ENCODE measurements at regions not wholly inside any gene's neighbourhood (a gene's known extent, or its start where the extent isn't known, plus 50 kb on each side); places are given as distances from the start of the nearest gene placed in this dataset.

- Mint-ChIP-seq H3K9me3 (no peaks in the 10 kb centered on the region), H3K4me1 (ENCODE audit: low read depth) (no peaks in the 10 kb centered on the region), H3K27me3 (no peaks in the 10 kb centered on the region), H3K4me3 (no peak overlapping the region), H3K36me3 (ENCODE audit: low read depth) (no peaks in the 10 kb centered on the region), H3K27ac (no peak overlapping the region)
- intact Hi-C loops (cut with micrococcal nuclease), result no loop called here
These were observed 198.7 kb upstream of the CHRNA7 start for GRCh38 chr15:31831596-31831995.

- H3K9me3 Mint-ChIP-seq, result no peaks in the 10 kb centered on the region
These were observed 195.7 kb upstream of the CHRNA7 start for GRCh38 chr15:31834654-31835053.

GRCh38 chr15:31839388-31839787 is 190.9 kb upstream of the CHRNA7 start:
- H3K4me1 Mint-ChIP-seq (ENCODE audit: low read depth), result no peaks in the 10 kb centered on the region
- no peak overlapping the region for H3K4me3 Mint-ChIP-seq
- intact Hi-C loops (cut with micrococcal nuclease), result no loop called here
- H3K36me3 Mint-ChIP-seq (ENCODE audit: low read depth), result no peaks in the 10 kb centered on the region
- H3K9me3 Mint-ChIP-seq, result no peaks in the 10 kb centered on the region
- H3K27me3 Mint-ChIP-seq, result no peaks in the 10 kb centered on the region
- H3K27ac Mint-ChIP-seq, result no peak overlapping the region

More at GRCh38 chr15:31834654-31835053, 195.7 kb upstream of the CHRNA7 start:
- Mint-ChIP-seq H3K4me3 (no peak overlapping the region), H3K27ac (no peak overlapping the region), H3K36me3 (ENCODE audit: low read depth) (no peaks in the 10 kb centered on the region), H3K4me1 (ENCODE audit: low read depth) (no peaks in the 10 kb centered on the region), H3K27me3 (no peaks in the 10 kb centered on the region)
- intact Hi-C loops (cut with micrococcal nuclease), result no loop called here

GRCh38 chr15:31840849-31841476 is 189.4 kb upstream of the CHRNA7 start:
- Mint-ChIP-seq H3K4me1 (ENCODE audit: low read depth) (no peaks in the 10 kb centered on the region), H3K4me3 (no peak overlapping the region), H3K9me3 (no peaks in the 10 kb centered on the region), H3K27me3 (no peaks in the 10 kb centered on the region), H3K27ac (no peak overlapping the region), H3K36me3 (ENCODE audit: low read depth) (no peaks in the 10 kb centered on the region)
- intact Hi-C loops (cut with micrococcal nuclease), result no loop called here

- intact Hi-C loops (cut with micrococcal nuclease), result no loop called here
- no peaks in the 10 kb centered on the region for H3K9me3 Mint-ChIP-seq
- H3K4me3 Mint-ChIP-seq, result no peak overlapping the region
- H3K36me3 Mint-ChIP-seq (ENCODE audit: low read depth), result no peaks in the 10 kb centered on the region
- H3K27me3 Mint-ChIP-seq, result no peaks in the 10 kb centered on the region
- H3K4me1 Mint-ChIP-seq (ENCODE audit: low read depth), result no peaks in the 10 kb centered on the region
- no peak overlapping the region for H3K27ac Mint-ChIP-seq
These were observed 187.7 kb upstream of the CHRNA7 start for GRCh38 chr15:31842532-31843195.

- Mint-ChIP-seq H3K27ac (no peak overlapping the region), H3K36me3 (ENCODE audit: low read depth) (no peaks in the 10 kb centered on the region), H3K27me3 (no peaks in the 10 kb centered on the region), H3K4me1 (ENCODE audit: low read depth) (no peaks in the 10 kb centered on the region), H3K4me3 (no peak overlapping the region), H3K9me3 (no peaks in the 10 kb centered on the region)
- intact Hi-C loops (cut with micrococcal nuclease), result no loop called here
These were observed 186.8 kb upstream of the CHRNA7 start for GRCh38 chr15:31843426-31844055.

- intact Hi-C loops (cut with micrococcal nuclease), result no loop called here
- Mint-ChIP-seq H3K27ac (no peak overlapping the region), H3K9me3 (peaks cover 2% of the 10 kb centered on the region), H3K36me3 (ENCODE audit: low read depth) (no peaks in the 10 kb centered on the region), H3K4me1 (ENCODE audit: low read depth) (no peaks in the 10 kb centered on the region), H3K27me3 (no peaks in the 10 kb centered on the region), H3K4me3 (no peak overlapping the region)
These were observed 184.5 kb upstream of the CHRNA7 start for GRCh38 chr15:31845791-31846190.

- H3K4me3 Mint-ChIP-seq, result no peak overlapping the region
- H3K27ac Mint-ChIP-seq, result no peak overlapping the region
- intact Hi-C loops (cut with micrococcal nuclease), result no loop called here
- H3K9me3 Mint-ChIP-seq, result peaks cover 9% of the 10 kb centered on the region
- no peaks in the 10 kb centered on the region for H3K4me1 Mint-ChIP-seq (ENCODE audit: low read depth)
- H3K27me3 Mint-ChIP-seq, result no peaks in the 10 kb centered on the region
- H3K36me3 Mint-ChIP-seq (ENCODE audit: low read depth), result no peaks in the 10 kb centered on the region
These were observed 182.4 kb upstream of the CHRNA7 start for GRCh38 chr15:31847961-31848360.

- intact Hi-C loops (cut with micrococcal nuclease), result no loop called here
- no peak overlapping the region for H3K27ac Mint-ChIP-seq
- H3K4me1 Mint-ChIP-seq (ENCODE audit: low read depth), result no peaks in the 10 kb centered on the region
- peaks cover 2% of the 10 kb centered on the region for H3K27me3 Mint-ChIP-seq
- H3K9me3 Mint-ChIP-seq, result peaks cover 9% of the 10 kb centered on the region
- H3K4me3 Mint-ChIP-seq, result no peak overlapping the region
- no peaks in the 10 kb centered on the region for H3K36me3 Mint-ChIP-seq (ENCODE audit: low read depth)
These were observed 181.7 kb upstream of the CHRNA7 start for GRCh38 chr15:31848621-31849020.

GRCh38 chr15:31852933-31853799 is 177.1 kb upstream of the CHRNA7 start:
- Mint-ChIP-seq H3K9me3 (peaks cover 18% of the 10 kb centered on the region), H3K27ac (no peak overlapping the region), H3K4me3 (no peak overlapping the region), H3K4me1 (ENCODE audit: low read depth) (no peaks in the 10 kb centered on the region), H3K27me3 (peaks cover 7% of the 10 kb centered on the region), H3K36me3 (ENCODE audit: low read depth) (no peaks in the 10 kb centered on the region)
- intact Hi-C loops (cut with micrococcal nuclease), result no loop called here

GRCh38 chr15:31856581-31856980 is 173.7 kb upstream of the CHRNA7 start:
- Mint-ChIP-seq H3K27ac (no peak overlapping the region), H3K27me3 (peaks cover 7% of the 10 kb centered on the region), H3K9me3 (peaks cover 9% of the 10 kb centered on the region), H3K4me3 (no peak overlapping the region), H3K4me1 (ENCODE audit: low read depth) (no peaks in the 10 kb centered on the region), H3K36me3 (ENCODE audit: low read depth) (no peaks in the 10 kb centered on the region)
- intact Hi-C loops (cut with micrococcal nuclease), result no loop called here

GRCh38 chr15:31857194-31857593 is 173.1 kb upstream of the CHRNA7 start:
- H3K27me3 Mint-ChIP-seq, result peaks cover 8% of the 10 kb centered on the region
- no peak overlapping the region for H3K27ac Mint-ChIP-seq
- no peaks in the 10 kb centered on the region for H3K36me3 Mint-ChIP-seq (ENCODE audit: low read depth)
- intact Hi-C loops (cut with micrococcal nuclease), result no loop called here
- no peaks in the 10 kb centered on the region for H3K4me1 Mint-ChIP-seq (ENCODE audit: low read depth)
- peaks cover 9% of the 10 kb centered on the region for H3K9me3 Mint-ChIP-seq
- no peak overlapping the region for H3K4me3 Mint-ChIP-seq

- Mint-ChIP-seq H3K4me1 (ENCODE audit: low read depth) (no peaks in the 10 kb centered on the region), H3K27me3 (peaks cover 8% of the 10 kb centered on the region), H3K9me3 (peaks cover 9% of the 10 kb centered on the region), H3K27ac (no peak overlapping the region), H3K36me3 (ENCODE audit: low read depth) (no peaks in the 10 kb centered on the region), H3K4me3 (no peak overlapping the region)
- intact Hi-C loops (cut with micrococcal nuclease), result no loop called here
These were observed 172.3 kb upstream of the CHRNA7 start for GRCh38 chr15:31858026-31858425.

GRCh38 chr15:31866248-31866647 is 164.1 kb upstream of the CHRNA7 start:
- H3K9me3 Mint-ChIP-seq, result no peaks in the 10 kb centered on the region
- peaks cover 11% of the 10 kb centered on the region for H3K4me1 Mint-ChIP-seq (ENCODE audit: low read depth)
- no peak overlapping the region for H3K27ac Mint-ChIP-seq
- H3K4me3 Mint-ChIP-seq, result no peak overlapping the region
- intact Hi-C loops (cut with micrococcal nuclease), result loop anchor here (10.0 kb wide), 1 partner anchor 211 kb away; no protein-coding TSS in a partner anchor
- H3K36me3 Mint-ChIP-seq (ENCODE audit: low read depth), result peaks cover 7% of the 10 kb centered on the region
- peaks cover 35% of the 10 kb centered on the region for H3K27me3 Mint-ChIP-seq
